Occipital lobe (tissue), 1 donor: ENCODE measurements at regions not wholly inside any gene's neighbourhood (a gene's known extent, or its start where the extent isn't known, plus 50 kb on each side); places are given as distances from the start of the nearest gene placed in this dataset.
"Not testable (repeated sequence)": the region's sequence is repeated elsewhere in the genome, so short reads cannot be mapped to it uniquely, and the experiment has no call there.

Experiments used
- DNase-seq: peaks from one replicate; lab custom pipeline; 2025; lab: John Stamatoyannopoulos, UW

DNA sequence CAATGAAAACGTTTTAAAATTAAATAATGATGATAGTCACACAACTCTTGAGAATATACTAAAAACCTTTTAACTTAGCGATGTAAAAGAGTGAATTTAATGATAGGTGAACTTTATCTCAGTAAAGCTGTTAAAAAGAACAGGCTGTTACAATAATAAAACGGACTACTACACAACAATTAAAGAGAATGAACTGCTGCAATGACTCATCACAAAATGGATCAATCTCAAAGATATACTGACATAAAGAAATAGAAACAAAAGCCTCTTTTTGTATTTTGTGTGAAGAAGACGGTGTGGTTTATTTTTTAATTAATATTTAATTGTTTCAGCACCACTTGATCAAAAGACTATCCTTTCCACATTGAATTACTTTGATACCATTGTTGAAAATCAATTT is 352.4 kb upstream of the GJE1 start:
- no peak for DNase-seq

DNA sequence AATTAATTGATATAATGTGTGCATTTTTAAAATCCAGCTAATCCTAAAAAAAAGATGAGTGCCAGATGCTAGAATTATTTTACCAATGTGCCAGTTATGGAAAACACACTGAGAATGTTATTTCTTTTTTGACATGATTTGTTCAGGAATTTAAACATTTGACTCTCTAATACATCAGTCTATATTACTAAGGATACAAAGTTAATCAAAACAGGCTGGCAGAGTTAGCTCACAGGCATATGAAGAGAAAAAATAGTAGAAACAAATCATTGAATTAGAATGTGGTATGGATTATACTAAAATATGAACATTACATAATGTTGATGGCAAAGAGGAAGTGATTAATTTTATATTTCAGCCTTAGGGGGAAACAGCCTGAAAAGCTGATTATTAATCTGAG is 368.3 kb upstream of the GJE1 start:
- no peak for DNase-seq

DNA sequence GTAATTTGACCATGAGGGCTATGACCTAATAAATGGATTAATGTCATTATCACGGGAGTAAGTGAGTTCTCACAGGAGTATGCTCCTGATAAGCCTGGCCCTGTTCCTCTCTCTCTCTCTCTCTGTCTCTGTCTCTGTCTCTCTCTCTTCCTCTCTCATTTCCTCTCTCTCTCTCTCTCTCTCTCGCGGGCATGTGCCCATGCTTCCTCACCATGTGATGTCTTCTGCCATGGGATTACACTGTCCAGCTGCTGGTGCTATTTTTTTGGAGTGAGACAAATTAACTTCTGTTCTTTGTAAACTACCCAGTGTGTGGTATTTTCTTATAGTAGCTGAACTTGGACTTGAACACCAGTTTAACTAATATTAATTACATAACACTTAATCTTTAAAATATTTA is 374.3 kb upstream of the GJE1 start:
- no peak for DNase-seq

GRCh38 chr6:141753180-141753579 is 379.5 kb upstream of the GJE1 start:
- DNase-seq: no peak

- no peak for DNase-seq
Observed at GRCh38 chr6:141752677-141753076, 380.0 kb upstream of the GJE1 start.

DNA sequence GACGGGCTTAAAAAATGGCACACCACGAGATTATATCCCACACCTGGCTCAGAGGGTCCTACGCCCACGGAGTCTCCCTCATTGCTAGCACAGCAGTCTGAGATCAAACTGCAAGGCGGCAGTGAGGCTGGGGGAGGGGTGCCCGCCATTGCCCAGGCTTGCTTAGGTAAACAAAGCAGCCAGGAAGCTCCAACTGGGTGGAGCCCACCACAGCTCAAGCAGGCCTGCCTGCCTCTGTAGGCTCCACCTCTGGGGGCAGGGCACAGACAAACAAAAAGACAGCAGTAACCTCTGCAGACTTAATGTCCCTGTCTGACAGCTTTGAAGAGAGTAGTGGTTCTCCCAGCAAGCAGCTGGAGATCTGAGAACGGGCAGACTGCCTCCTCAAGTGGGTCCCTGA is 386.4 kb upstream of the GJE1 start:
- not testable (repeated sequence) for DNase-seq

DNA sequence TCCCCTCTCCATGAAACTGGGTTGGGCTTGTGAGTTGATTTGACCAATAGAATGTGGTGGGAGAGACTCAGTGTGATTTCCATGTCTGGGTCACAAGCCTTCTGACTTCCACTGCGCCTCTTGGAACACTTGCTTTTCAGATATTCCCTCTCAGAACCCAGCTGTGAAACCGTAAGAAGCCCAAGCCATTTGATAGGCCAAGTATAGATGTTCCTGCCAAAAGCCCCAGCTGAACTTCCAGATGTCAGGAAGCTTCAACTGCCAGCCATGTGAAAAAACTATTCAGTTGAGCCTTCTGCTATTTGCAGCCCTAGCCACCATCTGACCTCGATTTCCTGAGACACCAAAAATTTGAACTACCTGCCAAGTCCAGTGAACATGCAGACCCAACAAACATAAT is 387.8 kb upstream of the GJE1 start:
- no peak for DNase-seq

DNA sequence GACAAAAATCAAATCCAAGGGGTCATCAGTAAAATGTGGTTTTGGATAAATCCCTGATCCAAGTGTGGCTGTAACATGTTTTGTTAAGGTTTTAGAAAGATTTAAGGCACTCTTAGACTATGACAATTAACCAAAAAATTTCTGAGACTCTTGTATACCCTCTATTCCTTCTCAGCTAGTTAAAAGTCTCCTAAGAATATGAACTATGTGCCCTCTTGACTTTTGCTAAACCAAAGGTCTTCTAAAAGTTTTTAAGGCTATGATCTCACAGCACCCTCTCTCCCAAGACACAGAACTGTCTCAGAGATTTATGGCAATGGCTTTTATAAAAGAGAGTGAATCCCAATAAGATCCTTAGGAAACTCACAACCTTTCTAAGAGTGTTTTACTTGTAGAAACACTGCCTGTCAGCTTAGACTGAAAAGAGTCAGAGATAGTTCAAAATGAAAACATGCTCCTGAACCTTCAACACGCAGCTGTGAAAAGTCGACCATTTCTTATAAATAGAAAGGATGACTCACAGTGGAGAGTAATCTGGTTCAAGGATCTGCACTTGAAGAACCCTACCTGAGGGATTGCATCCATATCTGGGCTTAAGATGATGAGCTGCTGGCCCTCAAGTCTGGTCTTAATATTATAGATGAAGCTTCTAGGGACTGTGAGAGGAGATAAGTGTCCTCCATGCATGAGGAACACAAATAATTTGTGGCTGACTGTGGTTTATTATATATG is 388.4 kb upstream of the GJE1 start:
- DNase-seq: no peak

DNA sequence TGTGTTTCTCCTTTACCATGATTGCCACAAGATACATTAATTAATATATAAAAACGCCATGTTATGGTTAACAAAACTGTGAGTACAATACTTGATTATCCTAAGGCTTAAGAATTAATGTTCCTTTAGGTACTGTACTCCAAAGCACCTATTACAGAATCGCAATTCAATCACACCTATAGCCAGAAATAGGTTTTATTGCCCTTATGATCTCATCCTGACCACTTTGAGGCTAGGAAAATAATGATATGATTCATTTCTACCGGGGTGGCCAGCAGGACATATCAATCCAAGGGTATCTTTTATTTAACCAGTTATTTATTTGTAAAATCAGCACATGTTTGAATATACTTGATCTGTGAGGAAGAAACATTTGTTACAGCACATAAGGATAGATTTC is 396.6 kb upstream of the GJE1 start:
- no peak for DNase-seq

DNA sequence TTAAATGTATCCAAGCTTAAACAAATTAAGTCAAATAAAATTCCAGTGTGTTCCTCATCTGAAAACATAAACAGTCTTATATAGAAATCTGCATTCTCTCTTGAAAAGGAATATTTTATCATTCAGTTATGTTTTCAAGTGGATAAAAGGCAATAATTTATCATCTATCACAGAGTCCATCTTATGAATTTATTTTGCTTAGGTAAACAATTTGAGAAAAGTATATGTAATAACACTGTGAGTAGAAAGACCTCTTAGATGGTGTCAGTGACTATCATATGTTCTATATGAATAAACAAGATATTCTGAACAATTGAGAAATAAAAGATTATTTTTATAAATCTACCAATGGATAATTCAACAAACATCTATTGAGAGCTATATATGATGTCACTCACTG is 397.6 kb upstream of the GJE1 start:
- DNase-seq: no peak

DNA sequence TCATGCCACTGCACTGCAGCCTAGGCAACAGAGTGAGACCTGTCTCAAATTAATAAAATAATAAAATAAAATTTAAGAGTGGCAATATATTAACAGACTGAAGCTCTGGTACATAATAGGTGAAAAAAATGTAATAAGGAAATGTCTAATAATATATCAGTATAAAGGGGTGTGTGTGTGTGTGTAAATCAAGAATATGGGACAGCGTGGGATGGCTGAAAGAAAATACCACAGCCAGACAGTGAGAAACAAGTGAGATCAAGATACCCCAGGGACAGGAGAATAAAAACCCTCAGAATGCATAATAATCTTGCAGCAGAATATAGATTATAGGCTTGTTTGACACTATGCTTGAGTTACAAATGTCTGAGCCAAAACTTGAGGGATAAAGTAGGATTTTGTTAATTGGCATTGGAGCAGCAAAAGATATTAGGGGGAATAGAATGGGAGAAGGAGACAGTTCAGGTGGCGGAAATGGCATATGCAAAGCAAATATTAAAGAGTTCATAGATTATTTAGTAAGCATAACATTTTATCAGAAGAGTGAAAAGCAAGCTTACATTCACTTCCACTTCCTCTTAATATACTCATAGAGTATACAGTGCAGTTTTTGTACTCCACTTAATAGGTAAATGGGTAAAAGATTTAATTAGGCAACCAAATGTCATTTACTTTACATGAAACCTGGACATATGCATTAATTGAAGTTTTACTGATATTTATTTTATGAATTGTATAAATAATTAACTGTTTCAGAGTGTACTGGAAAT is 398.5 kb upstream of the GJE1 start:
- no peak for DNase-seq

- no peak for DNase-seq
Observed at GRCh38 chr6:141729146-141729545, 403.6 kb upstream of the GJE1 start.

- DNase-seq: no peak
Observed at GRCh38 chr6:141728330-141728729, 404.4 kb upstream of the GJE1 start.

- no peak for DNase-seq
Observed at GRCh38 chr6:141726248-141726647, 406.5 kb upstream of the GJE1 start.

DNA sequence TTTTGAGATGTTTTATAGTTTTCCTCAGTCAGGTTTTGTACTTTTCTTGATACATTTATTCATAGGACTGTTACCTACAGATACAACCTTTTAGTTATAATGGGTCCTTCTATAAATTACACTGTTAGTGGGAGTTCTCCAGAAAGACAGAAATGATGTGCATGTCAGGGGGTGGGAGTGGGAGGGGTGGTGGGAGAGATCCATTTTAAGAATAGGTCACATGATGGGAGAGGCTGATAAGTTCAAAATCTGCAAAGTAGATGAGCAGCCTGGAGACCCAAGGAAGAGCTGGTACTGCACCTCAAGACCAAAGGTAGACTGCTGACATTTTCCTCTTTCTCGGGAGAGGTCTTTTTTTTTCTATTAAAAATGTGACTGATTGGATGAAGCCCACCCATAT is 408.0 kb upstream of the GJE1 start:
- no peak for DNase-seq

DNA sequence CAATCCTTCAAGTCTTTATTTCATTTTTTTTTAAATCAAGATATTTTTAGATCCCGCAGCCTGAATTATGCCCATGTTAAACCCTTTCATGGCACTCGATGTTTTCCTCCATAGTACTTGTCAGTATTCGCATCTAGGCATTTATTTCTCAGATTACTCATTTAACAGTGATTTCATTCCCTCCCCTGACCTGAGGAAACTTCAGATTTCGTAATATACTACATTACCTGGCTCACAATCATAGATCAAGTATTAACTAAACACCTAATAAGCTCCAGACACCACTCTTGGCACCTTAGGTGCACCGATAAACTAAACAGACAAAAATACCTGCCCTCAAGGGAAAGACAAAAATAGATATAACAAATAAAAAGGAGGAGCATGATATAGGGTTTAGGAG is 413.2 kb upstream of the GJE1 start:
- DNase-seq: no peak

DNA sequence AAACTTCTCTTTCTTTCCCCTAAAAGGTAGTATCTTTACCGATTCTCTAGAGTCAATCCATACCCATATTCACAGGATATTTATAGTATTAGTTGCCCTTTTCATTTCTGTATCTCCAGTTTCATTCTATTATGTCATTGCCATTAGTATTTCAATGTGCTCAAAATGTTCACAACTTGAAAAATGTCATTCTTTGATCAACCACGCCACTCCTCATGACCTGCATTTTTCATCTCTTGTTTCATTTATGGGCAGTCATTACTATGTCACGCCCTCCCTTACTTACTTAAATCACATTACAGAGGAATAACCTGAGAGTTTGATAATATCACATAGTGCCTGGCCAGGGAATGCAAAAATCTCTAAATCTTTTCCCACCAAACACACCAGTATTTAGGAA is 427.3 kb upstream of the GJE1 start:
- no peak for DNase-seq

GRCh38 chr6:141704151-141704550 is 428.6 kb upstream of the GJE1 start:
- DNase-seq: no peak

GRCh38 chr6:141701732-141702131 is 431.0 kb upstream of the GJE1 start:
- no peak for DNase-seq

DNA sequence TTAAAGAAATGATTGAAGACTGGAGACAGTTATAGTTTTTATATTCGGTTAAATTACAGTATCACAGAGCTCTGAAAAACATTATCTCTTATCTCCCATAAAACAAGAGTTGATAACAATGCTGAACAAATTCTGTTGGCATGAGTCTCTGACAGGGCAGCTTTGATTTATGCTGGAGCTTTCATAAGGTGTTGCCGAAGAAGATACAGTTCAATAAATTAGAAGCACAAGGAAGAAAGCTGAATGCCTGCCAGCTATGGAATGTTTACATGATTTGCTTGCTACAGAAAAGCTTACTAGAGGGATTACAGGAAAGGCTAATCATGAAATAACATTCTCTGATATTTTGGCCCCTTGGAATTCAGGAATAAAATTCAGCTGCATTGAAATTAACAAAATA is 431.9 kb upstream of the GJE1 start:
- DNase-seq: no peak

GRCh38 chr6:141688916-141689315 is 443.8 kb upstream of the GJE1 start:
- DNase-seq: no peak

GRCh38 chr6:141685416-141685815 is 447.3 kb upstream of the GJE1 start:
- DNase-seq: no peak

- DNase-seq: no peak
Observed at GRCh38 chr6:141682391-141682790, 450.3 kb upstream of the GJE1 start.
